Glutamatergic neuron (in vitro differentiated cells): ENCODE measurements at regions not wholly inside any gene's neighbourhood (a gene's known extent, or its start where the extent isn't known, plus 50 kb on each side); places are given as distances from the start of the nearest gene placed in this dataset.

Experiments
- DNase-seq: peaks from one replicate; pipeline ENCODE4 v3.0.0; 2022
- H3K27ac Mint-ChIP-seq: one replicate; pipeline ENCODE4 v1.8.0; 2020; ENCODE audit warnings: mild to moderate bottlenecking, mixed read lengths, inconsistent platforms; ENCODE audit not compliant: unreplicated experiment
- H3K27me3 Mint-ChIP-seq: one replicate; pipeline ENCODE4 v1.8.0; 2020; ENCODE audit warnings: mild to moderate bottlenecking, moderate library complexity, mixed read lengths, inconsistent platforms; ENCODE audit not compliant: unreplicated experiment
- H3K36me3 Mint-ChIP-seq: one replicate; pipeline ENCODE4 v1.8.0; 2020; ENCODE audit warnings: mild to moderate bottlenecking, mixed read lengths, inconsistent platforms; ENCODE audit not compliant: unreplicated experiment
- H3K4me1 Mint-ChIP-seq: one replicate; pipeline ENCODE4 v1.8.0; 2020; ENCODE audit warnings: mild to moderate bottlenecking, low read depth, mixed read lengths, inconsistent platforms; ENCODE audit not compliant: unreplicated experiment
- H3K4me3 Mint-ChIP-seq: one replicate; pipeline ENCODE4 v1.8.0; 2020; ENCODE audit warnings: mild to moderate bottlenecking, mixed read lengths, inconsistent platforms; ENCODE audit not compliant: unreplicated experiment
- H3K9me3 Mint-ChIP-seq: one replicate; pipeline ENCODE4 v1.8.0; 2020; ENCODE audit warnings: mild to moderate bottlenecking, moderate library complexity, mixed read lengths, inconsistent platforms; ENCODE audit not compliant: unreplicated experiment
- TF ChIP-seq, protein P1 (sequence below): fragments of 200-600 bp; sonication (generic); IDR thresholded peaks from one replicate; pipeline ENCODE4 v1.5.0; 2021; ENCODE audit not compliant: partially characterized antibody, unreplicated experiment

DNA sequence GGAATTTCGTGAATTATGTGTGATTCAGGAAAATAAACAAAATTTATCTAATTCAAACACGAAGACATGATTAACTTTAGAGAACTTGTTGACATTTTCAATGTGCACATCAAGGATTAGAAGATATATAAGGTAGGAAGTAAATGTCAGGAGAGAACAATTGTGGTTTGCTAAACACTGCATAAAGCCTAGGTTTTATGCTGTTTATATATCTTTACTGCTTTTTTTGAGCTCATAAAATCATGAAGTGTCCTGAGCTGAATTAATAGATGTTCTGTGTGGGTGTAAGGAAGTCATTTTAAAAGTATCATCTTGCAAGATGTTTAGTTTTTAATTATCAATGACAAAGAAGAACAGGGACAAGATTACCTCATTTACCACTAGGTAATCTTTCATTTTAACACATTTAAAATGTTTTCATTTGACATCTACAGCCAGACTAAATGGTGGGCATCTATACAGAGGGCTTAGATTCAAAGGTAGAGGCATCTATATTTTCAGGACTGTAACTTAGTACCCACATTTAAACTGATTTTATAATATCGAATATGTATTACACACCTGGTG lies 382.8 kb downstream of the ADAMTS20 start:
- H3K27ac Mint-ChIP-seq, result no peak overlapping the region

GRCh38 chr12:43167691-43168090 lies 384.3 kb downstream of the ADAMTS20 start:
- no peak for DNase-seq
- Mint-ChIP-seq H3K27me3 (peaks cover 2% of the 10 kb centered on the region), H3K4me1 (peaks cover 14% of the 10 kb centered on the region), H3K36me3 (no peaks in the 10 kb centered on the region), H3K4me3 (no peak overlapping the region), H3K9me3 (no peaks in the 10 kb centered on the region), H3K27ac (no peak overlapping the region)
- TF ChIP-seq, protein P1, sequence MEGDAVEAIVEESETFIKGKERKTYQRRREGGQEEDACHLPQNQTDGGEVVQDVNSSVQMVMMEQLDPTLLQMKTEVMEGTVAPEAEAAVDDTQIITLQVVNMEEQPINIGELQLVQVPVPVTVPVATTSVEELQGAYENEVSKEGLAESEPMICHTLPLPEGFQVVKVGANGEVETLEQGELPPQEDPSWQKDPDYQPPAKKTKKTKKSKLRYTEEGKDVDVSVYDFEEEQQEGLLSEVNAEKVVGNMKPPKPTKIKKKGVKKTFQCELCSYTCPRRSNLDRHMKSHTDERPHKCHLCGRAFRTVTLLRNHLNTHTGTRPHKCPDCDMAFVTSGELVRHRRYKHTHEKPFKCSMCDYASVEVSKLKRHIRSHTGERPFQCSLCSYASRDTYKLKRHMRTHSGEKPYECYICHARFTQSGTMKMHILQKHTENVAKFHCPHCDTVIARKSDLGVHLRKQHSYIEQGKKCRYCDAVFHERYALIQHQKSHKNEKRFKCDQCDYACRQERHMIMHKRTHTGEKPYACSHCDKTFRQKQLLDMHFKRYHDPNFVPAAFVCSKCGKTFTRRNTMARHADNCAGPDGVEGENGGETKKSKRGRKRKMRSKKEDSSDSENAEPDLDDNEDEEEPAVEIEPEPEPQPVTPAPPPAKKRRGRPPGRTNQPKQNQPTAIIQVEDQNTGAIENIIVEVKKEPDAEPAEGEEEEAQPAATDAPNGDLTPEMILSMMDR, result no peak

More for the DNA sequence above, 382.8 kb downstream of the ADAMTS20 start:
- no peak overlapping the region for H3K4me3 Mint-ChIP-seq
- peaks cover 2% of the 10 kb centered on the region for H3K27me3 Mint-ChIP-seq
- no peaks in the 10 kb centered on the region for H3K36me3 Mint-ChIP-seq
- H3K4me1 Mint-ChIP-seq, result peaks cover 14% of the 10 kb centered on the region
- DNase-seq, result no peak
- H3K9me3 Mint-ChIP-seq, result no peaks in the 10 kb centered on the region
- TF ChIP-seq, protein P1, result no peak

DNA sequence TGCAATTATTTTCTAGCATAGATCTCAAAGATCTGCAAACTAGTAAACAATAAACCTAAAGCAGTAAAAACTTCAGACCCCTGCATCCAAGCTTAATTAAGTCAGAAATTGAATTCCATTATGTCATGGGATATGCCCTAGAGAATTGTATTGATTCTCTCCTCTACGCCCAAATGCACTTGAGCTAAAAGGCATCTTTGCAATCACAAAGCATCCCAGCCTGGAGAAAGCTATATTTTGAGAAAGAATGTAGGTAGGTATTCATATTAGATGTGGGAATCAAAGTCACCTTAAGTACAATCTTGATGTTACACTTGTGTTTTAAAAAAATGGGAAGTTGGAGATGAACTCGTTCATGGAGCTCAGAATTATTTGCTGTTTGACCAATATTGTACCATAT lies 386.7 kb downstream of the ADAMTS20 start:
- peak overlapping the region; percentile 15 for H3K27ac Mint-ChIP-seq
- H3K4me1 Mint-ChIP-seq, result peaks cover 14% of the 10 kb centered on the region
- H3K36me3 Mint-ChIP-seq, result no peaks in the 10 kb centered on the region
- no peaks in the 10 kb centered on the region for H3K9me3 Mint-ChIP-seq
- no peak overlapping the region for H3K4me3 Mint-ChIP-seq
- H3K27me3 Mint-ChIP-seq, result peaks cover 2% of the 10 kb centered on the region
- no peak for DNase-seq
- TF ChIP-seq, protein P1, result no peak

- peaks cover 18% of the 10 kb centered on the region for H3K4me1 Mint-ChIP-seq
- H3K36me3 Mint-ChIP-seq, result no peaks in the 10 kb centered on the region
- no peaks in the 10 kb centered on the region for H3K9me3 Mint-ChIP-seq
- no peak overlapping the region for H3K27ac Mint-ChIP-seq
- DNase-seq, result no peak
- H3K27me3 Mint-ChIP-seq, result peaks cover under 1% of the 10 kb centered on the region
- no peak overlapping the region for H3K4me3 Mint-ChIP-seq
- TF ChIP-seq, protein P1, result no peak
These were observed 389.9 kb downstream of the ADAMTS20 start for GRCh38 chr12:43162138-43162537.

- DNase-seq, result no peak
- peaks cover 6% of the 10 kb centered on the region for H3K4me1 Mint-ChIP-seq
- no peaks in the 10 kb centered on the region for H3K9me3 Mint-ChIP-seq
- H3K27ac Mint-ChIP-seq, result no peak overlapping the region
- no peaks in the 10 kb centered on the region for H3K27me3 Mint-ChIP-seq
- H3K4me3 Mint-ChIP-seq, result no peak overlapping the region
- TF ChIP-seq, protein P1, result no peak
- H3K36me3 Mint-ChIP-seq, result no peaks in the 10 kb centered on the region
These were observed 392.5 kb downstream of the ADAMTS20 start for GRCh38 chr12:43159506-43159905.
